Endodermal cell (in vitro differentiated cells): ENCODE measurements at regions not wholly inside any gene's neighbourhood (a gene's known extent, or its start where the extent isn't known, plus 50 kb on each side); places are given as distances from the start of the nearest gene placed in this dataset.
"Not testable (repeated sequence)": the region's sequence is repeated elsewhere in the genome, so short reads cannot be mapped to it uniquely, and the experiment has no call there.

Experiments used
- DNase-seq: peaks from one replicate; pipeline ENCODE4 v3.0.0-alpha.2; 2017
- H3K27ac ChIP-seq: 2 replicates; pipeline ENCODE4 v1.5.1; 2013; ENCODE audit warnings: mild to moderate bottlenecking, low read depth, low read length, moderate library complexity
- H3K27me3 ChIP-seq: 2 replicates; pipeline ENCODE4 v1.6.1; 2013; ENCODE audit warnings: mild to moderate bottlenecking, low read length, moderate library complexity; ENCODE audit not compliant: insufficient read depth, control insufficient read depth, poor library complexity, severe bottlenecking
- H3K36me3 ChIP-seq: 2 replicates; pipeline ENCODE4 v1.7.0; 2013; ENCODE audit warnings: mild to moderate bottlenecking, low read length, moderate library complexity; ENCODE audit not compliant: control insufficient read depth, insufficient read depth
- H3K4me1 ChIP-seq: one replicate; pipeline ENCODE4 v1.7.0; 2013; ENCODE audit warnings: low read length; ENCODE audit not compliant: control insufficient read depth, insufficient read depth
- H3K4me3 ChIP-seq: 2 replicates; pipeline ENCODE4 v1.5.1; 2013; ENCODE audit warnings: mild to moderate bottlenecking, low read length, moderate library complexity
- H3K9ac ChIP-seq: 2 replicates; pipeline ENCODE4 v1.6.1; 2013; ENCODE audit warnings: mild to moderate bottlenecking, low read length, moderate library complexity; ENCODE audit not compliant: poor library complexity, severe bottlenecking; ENCODE audit errors: extremely low read depth
- H3K9me3 ChIP-seq: 2 replicates; pipeline ENCODE4 v1.6.1; 2013; ENCODE audit warnings: mild to moderate bottlenecking, low read length, moderate library complexity; ENCODE audit not compliant: control insufficient read depth
- H3K27ac Mint-ChIP-seq: 2 replicates; pipeline ENCODE4 v1.8.0; 2020; ENCODE audit warnings: mixed read lengths
- H3K27me3 Mint-ChIP-seq: 2 replicates; pipeline ENCODE4 v1.8.0; 2021; ENCODE audit warnings: mild to moderate bottlenecking, mixed read lengths; ENCODE audit not compliant: insufficient read depth
- H3K36me3 Mint-ChIP-seq: 2 replicates; pipeline ENCODE4 v1.8.0; 2020; ENCODE audit warnings: low read depth, mixed read lengths
- H3K4me1 Mint-ChIP-seq: 2 replicates; pipeline ENCODE4 v1.8.0; 2020; ENCODE audit warnings: mixed read lengths
- H3K4me3 Mint-ChIP-seq: 2 replicates; pipeline ENCODE4 v1.8.0; 2020; ENCODE audit warnings: mild to moderate bottlenecking, moderate library complexity, mixed read lengths
- H3K9me3 Mint-ChIP-seq: 2 replicates; pipeline ENCODE4 v1.8.0; 2020; ENCODE audit warnings: mild to moderate bottlenecking, mixed read lengths
- WGBS, 2 experiments: methylation state at CpG; one replicate each; pipeline versions ENCODE4 v1.1.5 to v1.1.7; 2013; ENCODE audit warnings: missing lambda C conversion rate in 2 of 2, mixed read lengths in 1 of 2; ENCODE audit not compliant: insufficient coverage in 1 of 2, insufficient read length in 1 of 2; 5-methylcytosine and 5-hydroxymethylcytosine counted together

DNA sequence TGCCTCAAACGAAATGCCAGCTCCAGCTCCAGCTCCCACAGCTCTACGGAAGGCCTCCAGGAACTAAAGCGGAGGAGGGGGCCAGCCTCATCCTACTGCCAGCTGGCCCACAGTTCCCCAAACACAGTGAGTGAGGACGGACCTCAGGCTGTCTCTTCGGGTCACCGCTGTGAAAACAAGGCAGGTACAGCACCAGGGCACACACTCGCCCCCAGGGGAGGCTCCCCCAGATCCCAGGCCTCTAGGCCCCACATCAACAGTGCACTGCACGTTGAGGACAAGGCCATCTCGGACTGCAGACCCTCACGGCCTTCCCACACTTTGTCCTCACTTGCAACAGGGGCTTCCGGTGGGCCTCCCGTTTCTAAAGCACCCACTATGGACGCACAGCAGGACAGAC, 95.0 kb downstream of the GTF2H2C_2 start:
- H3K27ac ChIP-seq, H3K36me3 ChIP-seq, H3K9ac ChIP-seq, H3K36me3 Mint-ChIP-seq, H3K4me3 ChIP-seq, H3K9me3 ChIP-seq, H3K27ac Mint-ChIP-seq, H3K27me3 Mint-ChIP-seq, H3K27me3 ChIP-seq, H3K4me3 Mint-ChIP-seq, H3K4me1 ChIP-seq, H3K9me3 Mint-ChIP-seq, H3K4me1 Mint-ChIP-seq, DNase-seq: not testable (repeated sequence)
- WGBS, 2 experiments: 96% methylated on average over 5 of the region's 13 CpGs; no CpG with 5 or more reads in 1 of the 2 experiments

GRCh38 chr5:70510811-70511210, 95.6 kb downstream of the GTF2H2C_2 start:
- H3K36me3 ChIP-seq, H3K9ac ChIP-seq, H3K4me1 ChIP-seq, H3K4me1 Mint-ChIP-seq, H3K9me3 Mint-ChIP-seq, H3K9me3 ChIP-seq, H3K36me3 Mint-ChIP-seq, H3K27me3 ChIP-seq, H3K4me3 Mint-ChIP-seq, H3K4me3 ChIP-seq, H3K27me3 Mint-ChIP-seq, H3K27ac ChIP-seq, H3K27ac Mint-ChIP-seq: not testable (repeated sequence)
- WGBS, 2 experiments: 94% methylated on average over 13 of the region's 16 CpGs; no CpG with 5 or more reads in 1 of the 2 experiments
- peak; percentile 7 for DNase-seq
